Suppressor macrophage treated with lipopolysaccharide for 4 hours (primary cell): ENCODE measurements at regions not wholly inside any gene's neighbourhood (a gene's known extent, or its start where the extent isn't known, plus 50 kb on each side); places are given as distances from the start of the nearest gene placed in this dataset.
A peak's percentile ranks its signal among the peaks of the same experiment; 100 is the strongest.

Experiments
- DNase-seq: peaks from one replicate; pipeline ENCODE4 v3.0.0-alpha.2; 2020

DNA sequence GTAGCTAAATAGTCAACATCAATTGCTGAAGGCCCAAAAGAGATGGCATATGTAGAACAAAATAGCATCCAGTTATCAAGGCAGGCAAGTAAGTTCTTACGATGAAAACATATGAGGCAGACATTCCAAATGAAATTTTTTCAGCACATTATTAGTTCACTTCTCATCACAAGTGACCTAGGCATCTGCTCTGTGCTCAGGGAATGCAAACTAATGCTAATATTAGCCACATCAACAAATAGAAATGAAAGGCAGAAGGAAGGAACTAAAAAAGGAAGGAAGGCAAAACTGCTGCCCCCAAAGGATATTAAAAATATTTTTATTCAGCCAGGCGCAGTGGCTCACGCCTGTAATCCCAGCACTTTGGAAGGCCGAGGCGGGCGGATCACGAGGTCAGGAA, 51.2 kb upstream of the ROCK1 start:
- DNase-seq: no peak

DNA sequence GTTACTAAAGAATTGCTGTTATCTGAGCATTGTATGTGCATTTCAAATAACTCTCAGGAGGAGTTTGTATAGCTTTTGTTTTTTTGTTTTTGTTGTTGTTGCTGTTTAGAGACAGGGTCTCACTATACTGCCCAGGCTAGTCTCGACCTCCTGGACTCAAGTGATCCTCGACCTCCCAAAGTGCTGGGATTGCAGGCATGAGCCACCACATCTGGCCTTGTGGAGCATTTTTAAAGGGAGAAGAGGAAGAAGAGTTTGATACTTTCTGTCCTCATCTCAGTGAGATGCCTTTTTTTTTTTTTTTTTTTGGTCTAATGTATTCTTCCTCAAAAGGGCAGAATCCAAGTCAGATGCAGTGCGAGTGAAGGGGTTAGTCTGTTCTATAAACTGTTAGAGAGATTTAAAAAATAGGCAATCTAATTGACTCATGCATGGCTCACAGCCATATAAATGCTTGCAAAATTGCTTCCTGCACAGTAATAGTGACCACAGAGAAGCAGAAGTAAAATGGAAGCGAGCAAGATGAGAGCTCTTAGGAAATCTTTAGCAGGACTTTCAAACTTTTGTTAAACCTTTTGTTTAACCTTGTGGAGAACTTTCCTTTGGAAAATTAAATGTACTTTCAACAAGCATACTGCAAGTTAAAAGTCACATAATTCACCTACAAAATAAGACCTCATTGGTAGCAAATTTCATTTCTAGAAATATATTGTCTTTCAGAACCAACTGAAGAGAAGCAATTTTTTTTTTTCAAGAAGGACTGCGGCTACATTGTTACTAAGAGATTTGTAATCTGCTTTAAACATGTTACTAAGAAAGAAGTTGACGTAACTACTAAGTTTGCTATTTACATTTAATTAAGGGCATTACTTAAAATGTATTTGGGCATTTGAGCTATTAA, 52.3 kb upstream of the ROCK1 start:
- DNase-seq: peak; percentile 93

DNA sequence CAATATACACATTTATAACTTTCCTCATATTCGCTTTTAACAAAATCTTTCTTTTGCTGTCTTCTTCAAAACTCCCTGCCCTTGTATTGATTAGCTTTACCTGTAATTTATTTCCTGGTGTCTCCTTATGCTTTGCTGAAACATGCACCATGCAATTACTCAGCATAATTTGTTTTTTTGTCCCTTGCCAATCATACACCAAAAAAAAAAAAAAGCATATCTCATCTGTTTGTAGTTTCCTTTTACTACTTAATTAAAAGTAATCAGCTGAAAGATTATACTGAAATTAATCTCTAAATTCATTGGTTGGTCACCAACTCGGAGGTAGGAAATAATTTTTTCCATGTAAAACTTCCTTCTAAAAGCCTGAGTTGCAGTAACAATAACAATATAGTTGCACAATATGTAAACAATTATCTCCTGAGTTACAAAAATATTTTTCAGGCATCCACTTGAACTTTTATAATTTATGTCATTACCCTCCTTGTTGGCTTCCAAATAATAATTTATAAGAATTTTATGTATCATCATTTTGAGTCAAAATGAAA, 53.0 kb upstream of the ROCK1 start:
- no peak for DNase-seq

GRCh38 chr18:21167641-21168377, 56.2 kb upstream of the ROCK1 start:
- no peak for DNase-seq

- no peak for DNase-seq
Measured at GRCh38 chr18:21168880-21169279, 57.3 kb upstream of the ROCK1 start.

DNA sequence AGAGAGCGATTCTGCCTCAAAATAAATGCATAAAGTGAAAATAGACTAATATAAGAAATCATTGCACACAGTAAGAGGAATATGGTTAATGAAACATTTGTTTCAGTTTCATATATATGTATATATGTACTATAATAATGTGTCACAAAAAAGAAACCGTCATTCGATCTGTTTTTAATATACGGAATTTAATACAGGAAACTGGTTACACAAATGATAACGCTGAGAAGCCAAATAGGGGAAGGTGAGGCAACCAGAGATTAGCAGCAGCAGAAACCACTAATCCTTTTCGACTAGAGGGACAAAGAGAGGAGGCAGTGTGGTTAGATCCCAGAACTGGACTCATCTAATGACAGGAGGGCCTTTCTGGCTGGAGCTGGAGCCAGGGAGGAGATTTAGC, 64.2 kb upstream of the GREB1L start:
- peak; percentile 50 for DNase-seq

DNA sequence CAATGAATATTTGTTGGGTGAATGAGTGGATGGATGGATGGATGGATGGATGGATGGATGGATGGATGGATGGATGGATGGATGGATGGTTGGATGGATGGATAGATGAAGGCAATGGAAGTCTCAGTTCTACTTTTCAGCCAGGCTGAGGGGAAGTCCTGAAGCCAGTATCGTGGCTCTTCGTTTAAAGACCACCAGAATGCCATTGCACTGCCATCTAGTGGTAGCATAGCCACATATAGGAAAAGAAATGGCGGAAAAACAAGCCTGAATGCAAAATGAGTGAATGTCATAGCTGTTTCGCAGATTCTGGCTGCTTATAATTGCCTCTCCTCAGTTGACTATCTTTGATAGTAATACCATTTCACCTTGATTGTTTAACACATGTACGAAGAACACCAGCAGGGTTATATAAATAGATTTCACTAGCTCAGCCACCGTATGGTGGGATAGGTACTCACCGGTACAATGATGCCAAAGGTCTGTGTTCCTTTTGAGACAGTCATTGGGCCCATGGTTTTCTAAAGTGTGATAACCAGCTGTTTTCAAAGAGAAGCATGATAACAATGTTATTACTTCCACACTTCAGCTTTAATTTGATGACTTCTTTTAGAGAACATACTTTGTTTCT, 62.3 kb upstream of the GREB1L start:
- DNase-seq: peak; percentile 87

- no peak for DNase-seq
Measured at GRCh38 chr18:21180588-21180987, 61.4 kb upstream of the GREB1L start.

- DNase-seq: peak; percentile 26
Measured at GRCh38 chr18:21181766-21182165, 60.3 kb upstream of the GREB1L start.

GRCh38 chr18:21183670-21184069, 58.4 kb upstream of the GREB1L start:
- DNase-seq: no peak

GRCh38 chr18:21184396-21184996, 57.5 kb upstream of the GREB1L start:
- DNase-seq: no peak

DNA sequence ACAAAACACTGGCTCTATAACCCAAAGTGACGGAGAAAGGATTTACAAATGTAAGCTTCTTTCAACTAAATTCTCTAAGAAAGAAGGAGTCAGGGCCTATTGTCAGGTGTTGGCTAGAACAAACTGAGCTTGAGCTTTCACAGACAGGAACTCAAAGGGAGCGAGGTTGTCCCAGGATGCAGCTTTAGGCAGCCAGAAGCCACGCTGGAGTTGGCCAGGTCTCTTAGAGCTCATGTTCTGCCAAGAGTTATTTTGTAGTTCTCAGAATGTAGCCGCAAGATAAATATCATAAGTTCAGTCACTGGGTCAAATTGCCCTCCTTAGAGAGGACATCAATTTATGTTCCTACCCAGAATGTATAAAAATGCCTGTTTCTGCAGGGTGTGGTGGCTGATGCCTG, 54.1 kb upstream of the GREB1L start:
- DNase-seq: no peak

DNA sequence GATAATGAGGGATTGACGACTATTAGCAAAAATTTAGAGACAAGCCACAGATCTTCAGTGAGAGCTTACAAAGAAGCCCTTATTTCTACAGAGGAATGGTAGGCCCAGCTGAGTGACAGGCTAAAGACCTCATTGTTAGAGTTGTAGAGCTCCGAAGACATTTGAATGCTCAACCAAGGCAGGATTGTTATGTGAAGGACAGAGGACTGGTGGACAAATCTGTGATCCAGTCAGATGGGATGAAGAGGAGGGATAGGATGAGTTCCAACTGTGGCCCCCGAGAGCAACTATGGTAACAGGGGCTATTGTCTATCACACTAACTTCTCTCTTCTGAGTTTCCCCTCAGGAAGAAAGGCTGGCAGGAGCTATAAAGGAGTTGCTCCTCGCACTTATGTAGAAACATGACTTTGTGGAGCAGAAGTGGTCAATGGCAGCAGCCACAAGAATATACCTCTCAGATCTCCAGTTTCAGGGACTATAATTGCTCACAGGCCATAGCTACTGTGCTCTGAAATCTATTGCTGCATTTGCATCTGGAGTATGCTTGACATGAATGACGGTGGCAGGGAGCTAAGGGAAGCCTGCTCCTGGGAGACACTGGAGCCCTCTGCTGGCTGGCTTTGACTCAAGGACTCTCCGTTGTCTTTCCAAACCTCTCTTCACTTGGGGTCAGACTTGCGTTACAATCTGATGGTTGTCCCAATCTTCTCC, 50.3 kb upstream of the GREB1L start:
- peak; percentile 45 for DNase-seq
